NCI-H128 (cell line): ENCODE measurements at regions not wholly inside any gene's neighbourhood (a gene's known extent, or its start where the extent isn't known, plus 50 kb on each side); places are given as distances from the start of the nearest gene placed in this dataset.

Experiments used
- DNase-seq: peaks from one replicate; lab custom pipeline; 2025; ENCODE audit not compliant: unreplicated experiment; lab: John Stamatoyannopoulos, UW

- DNase-seq: no peak
Measured at GRCh38 chr4:74612837-74613236, 167.9 kb downstream of the AREG start.

DNA sequence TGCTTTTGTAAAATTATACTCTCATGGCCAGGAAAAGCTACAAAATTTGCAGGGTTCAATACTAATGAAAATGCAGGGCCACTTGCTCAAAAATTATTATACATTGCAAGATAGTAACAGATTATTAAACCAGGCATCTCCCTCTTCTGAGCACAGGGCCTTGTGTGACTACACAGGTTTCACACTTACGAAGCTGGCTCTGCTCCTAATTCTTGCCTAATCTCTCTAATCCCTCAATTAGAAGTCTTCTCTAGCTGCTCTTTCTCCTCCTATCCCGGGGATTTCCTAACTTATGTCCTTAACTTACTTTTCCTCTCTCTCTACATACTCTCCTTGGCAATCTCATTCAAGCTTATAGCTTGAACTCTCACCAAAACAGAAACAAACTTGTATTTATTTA, 168.3 kb downstream of the AREG start:
- no peak for DNase-seq

- no peak for DNase-seq
Measured at GRCh38 chr4:74615411-74615810, 170.5 kb downstream of the AREG start.

DNA sequence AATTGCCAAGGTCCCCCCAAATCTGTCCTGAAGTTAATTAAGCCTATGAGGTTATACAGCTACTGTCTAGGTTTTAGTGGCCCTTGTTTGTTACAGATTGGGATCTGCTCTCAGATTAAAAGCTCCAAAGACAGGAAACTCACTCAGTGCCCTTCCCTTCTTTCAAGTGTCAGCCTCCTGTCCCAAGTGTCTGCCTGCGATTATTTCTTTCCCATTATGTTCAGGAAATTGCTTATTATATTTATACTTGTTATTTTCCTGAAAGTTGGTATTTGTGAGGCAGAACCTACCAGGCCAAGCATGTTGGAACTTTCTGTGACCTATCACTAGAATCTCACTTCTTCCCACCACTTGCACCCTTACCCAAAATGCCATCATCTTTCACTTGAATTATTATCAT, 173.2 kb downstream of the AREG start:
- DNase-seq: no peak

- no peak for DNase-seq
Measured at GRCh38 chr4:74618659-74619058, 173.7 kb downstream of the AREG start.

GRCh38 chr4:74619931-74620702, 174.2 kb downstream of the BTC start:
- DNase-seq: no peak

- DNase-seq: no peak
Measured at GRCh38 chr4:74621616-74622015, 172.7 kb downstream of the BTC start.

- DNase-seq: no peak
Measured at GRCh38 chr4:74623041-74623440, 171.3 kb downstream of the BTC start.

GRCh38 chr4:74624351-74625151, 169.8 kb downstream of the BTC start:
- no peak for DNase-seq

GRCh38 chr4:74625981-74626380, 168.3 kb downstream of the BTC start:
- no peak for DNase-seq

DNA sequence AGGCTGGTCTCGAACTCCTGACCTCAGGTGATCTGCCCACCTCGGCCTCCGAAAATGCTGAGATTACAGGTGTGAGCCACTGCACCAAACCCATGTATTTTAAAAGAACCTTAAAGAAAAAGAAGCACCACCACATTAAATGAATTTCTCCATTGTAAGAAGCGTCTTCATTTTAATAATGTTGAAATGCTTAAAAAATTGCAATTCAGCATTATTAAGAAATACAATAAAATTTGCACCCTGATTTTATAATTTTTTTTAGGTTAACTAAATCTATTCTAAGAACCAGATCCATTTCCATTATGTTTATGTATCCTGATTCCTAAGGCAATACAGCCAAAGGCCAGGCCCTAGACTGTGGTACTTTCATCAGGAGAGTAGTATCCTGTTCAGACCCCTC, 167.2 kb downstream of the BTC start:
- no peak for DNase-seq

- no peak for DNase-seq
Measured at GRCh38 chr4:74627504-74627903, 166.8 kb downstream of the BTC start.

DNA sequence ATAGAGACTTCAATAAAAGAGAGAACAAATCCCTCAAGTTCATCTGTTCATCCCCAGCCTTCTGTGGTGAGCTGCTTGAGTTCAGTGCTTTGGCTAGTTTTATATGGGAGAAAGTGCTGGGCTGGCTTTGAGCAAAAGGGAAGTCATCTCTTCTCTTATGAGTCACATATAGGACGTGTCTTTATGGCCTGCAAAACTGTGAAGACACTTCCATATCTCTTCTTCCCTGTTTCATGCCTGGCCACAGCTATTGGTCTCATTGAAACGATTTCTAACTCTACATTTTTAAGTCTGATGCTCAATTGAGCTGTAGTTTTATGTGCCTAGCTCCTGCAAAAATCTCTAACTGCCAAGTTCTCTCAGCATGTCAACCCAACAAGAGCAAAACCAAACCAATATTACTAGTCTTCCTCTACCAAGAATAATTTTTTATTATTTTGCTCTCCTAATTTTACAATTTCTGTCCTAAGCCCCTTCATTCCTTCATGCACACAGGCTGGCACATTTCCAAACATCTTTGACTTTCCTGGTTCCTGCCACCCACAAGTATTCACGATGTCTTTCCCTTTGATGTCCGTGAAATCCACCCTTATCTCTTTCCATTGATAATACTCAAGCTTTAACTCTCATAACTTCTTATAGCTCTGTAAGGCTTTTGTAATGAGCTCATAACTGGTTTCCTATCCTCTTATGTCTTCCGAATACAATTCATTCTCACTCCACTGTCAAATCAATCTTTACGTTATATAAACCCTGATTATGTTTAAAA, 165.3 kb downstream of the BTC start:
- no peak for DNase-seq

DNA sequence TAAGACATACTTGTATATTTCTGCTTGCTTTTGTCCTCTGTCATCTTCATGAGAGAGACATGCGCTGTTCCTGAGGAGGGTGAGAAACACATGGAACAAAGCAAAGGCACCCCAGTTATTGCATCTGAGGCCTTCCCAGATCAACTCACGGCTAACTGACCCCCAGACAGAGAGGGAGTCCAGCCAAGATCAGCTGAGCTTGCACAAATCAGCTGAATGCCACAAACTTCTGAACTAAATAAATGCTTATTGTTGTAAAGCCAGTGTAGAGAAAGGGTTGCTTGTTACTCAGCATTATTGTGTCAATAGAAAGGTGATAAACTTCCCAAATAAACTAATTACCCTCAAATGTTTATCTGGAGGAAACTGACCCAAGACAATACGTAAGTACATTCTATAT, 163.8 kb downstream of the BTC start:
- DNase-seq: no peak

DNA sequence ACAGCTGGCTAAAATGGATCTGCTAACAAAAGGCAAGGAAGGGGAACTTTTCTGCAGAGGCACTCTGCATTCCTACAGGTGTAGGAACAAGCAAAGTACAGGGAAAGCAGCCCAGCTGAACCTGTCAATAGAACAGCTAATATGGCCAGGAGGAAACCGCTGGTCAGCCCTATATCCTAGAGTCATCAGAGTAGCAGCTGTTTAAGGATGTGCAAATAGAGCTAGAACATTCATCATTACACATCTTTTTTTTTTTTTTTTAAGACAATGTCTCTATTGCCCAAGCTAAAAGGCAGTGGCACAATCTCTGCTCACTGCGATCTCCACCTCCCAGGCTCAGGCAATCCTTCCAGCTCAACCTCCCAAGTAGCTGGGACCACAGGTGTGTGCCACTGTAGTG, 163.0 kb downstream of the BTC start:
- no peak for DNase-seq

GRCh38 chr4:74631988-74632387, 162.3 kb downstream of the BTC start:
- no peak for DNase-seq

DNA sequence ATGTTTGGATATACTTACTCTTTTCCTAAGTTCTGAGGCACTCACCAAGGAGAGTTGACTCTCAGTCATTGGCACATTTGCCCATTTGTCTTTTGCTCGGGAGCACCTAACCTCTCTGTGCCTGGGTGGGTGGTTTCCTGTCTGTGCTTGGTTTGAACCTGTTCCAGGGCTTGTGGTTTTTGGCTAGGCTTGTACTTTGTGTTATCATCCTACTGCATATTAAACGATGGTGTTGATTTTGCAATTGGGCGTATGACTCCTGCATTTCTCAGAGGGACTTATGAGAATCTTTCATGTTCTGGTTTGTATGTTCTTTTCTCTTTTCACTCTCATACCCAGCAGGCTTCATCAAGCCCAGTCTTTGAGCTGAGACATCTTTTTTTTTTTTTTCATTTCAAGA, 161.7 kb downstream of the BTC start:
- no peak for DNase-seq

GRCh38 chr4:74635074-74635473, 159.2 kb downstream of the BTC start:
- no peak for DNase-seq

- no peak for DNase-seq
Measured at GRCh38 chr4:74635490-74636123, 158.7 kb downstream of the BTC start.

DNA sequence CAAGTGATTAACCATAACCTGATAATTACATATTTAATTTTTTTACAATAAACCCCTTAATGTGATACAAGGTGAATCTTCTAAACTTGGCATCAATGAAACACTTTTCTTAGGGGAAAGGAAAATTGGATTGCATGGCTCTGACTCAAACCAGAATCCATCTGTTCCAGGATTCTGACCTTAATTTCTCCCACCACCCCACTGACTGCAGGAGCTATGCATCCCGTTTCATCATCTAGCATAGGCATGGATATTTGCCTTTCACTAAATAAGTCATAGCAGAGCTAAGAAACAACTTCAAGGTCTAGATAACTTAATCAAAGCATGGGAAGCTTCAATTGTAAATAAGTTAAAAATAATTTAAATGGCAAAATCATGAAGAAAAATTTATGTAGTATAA, 156.3 kb downstream of the BTC start:
- DNase-seq: no peak

DNA sequence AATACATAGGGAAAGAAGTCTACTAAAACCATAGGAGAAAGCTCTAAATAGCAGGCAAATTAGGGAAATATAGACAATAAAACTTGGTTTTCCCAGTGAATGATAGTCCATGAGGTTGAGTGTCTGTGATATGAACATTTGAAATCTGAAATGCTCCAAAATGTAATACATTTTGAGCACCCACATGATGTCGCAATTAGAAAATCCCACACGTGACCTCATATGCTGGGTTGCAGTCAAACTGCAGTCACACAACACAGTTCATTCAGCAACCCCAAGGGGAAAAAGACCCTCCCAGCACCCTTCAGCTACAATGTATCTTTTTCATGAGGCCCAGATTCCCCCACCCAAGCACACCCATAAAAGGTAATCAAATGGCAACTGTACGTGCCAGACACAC, 155.6 kb downstream of the BTC start:
- no peak for DNase-seq
